ENCODE measurements at regions not wholly inside any gene's neighbourhood (a gene's known extent, or its start where the extent isn't known, plus 50 kb on each side); places are given as distances from the start of the nearest gene placed in this dataset.

- TF ChIP-seq EZH2phosphoT487 (IDR thresholded peaks at IDR 0.05; ENCODE audit: low read depth, severe bottlenecking, unreplicated experiment): no peak
- TF ChIP-seq EZH2 (IDR thresholded peaks at IDR 0.05; ENCODE audit: borderline replicate concordance): no peak
Measured at GRCh38 chr7:86978808-86979506, 80.5 kb downstream of the ELAPOR2 start.
